ENCODE measurements at regions not wholly inside any gene's neighbourhood (a gene's known extent, or its start where the extent isn't known, plus 50 kb on each side); places are given as distances from the start of the nearest gene placed in this dataset.

GRCh38 chr18:22791310-22791610 lies 141.9 kb upstream of the RBBP8 start:
- no peak for DNase-seq (ENCODE audit: low read depth, low spot score)
- POLR2A ChIA-PET = no interaction called here
- no peak overlapping the region for H3K4me3 ChIP-seq (ENCODE audit: low read depth, low read length)
- CTCF ChIA-PET = interaction anchor here (1.5 to 2.2 kb wide), 2 partner anchors 8 to 10 kb away, joined by 6 to 18 read pairs; no protein-coding TSS in a partner anchor
- TF ChIP-seq, protein P1, sequence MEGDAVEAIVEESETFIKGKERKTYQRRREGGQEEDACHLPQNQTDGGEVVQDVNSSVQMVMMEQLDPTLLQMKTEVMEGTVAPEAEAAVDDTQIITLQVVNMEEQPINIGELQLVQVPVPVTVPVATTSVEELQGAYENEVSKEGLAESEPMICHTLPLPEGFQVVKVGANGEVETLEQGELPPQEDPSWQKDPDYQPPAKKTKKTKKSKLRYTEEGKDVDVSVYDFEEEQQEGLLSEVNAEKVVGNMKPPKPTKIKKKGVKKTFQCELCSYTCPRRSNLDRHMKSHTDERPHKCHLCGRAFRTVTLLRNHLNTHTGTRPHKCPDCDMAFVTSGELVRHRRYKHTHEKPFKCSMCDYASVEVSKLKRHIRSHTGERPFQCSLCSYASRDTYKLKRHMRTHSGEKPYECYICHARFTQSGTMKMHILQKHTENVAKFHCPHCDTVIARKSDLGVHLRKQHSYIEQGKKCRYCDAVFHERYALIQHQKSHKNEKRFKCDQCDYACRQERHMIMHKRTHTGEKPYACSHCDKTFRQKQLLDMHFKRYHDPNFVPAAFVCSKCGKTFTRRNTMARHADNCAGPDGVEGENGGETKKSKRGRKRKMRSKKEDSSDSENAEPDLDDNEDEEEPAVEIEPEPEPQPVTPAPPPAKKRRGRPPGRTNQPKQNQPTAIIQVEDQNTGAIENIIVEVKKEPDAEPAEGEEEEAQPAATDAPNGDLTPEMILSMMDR (IDR thresholded peaks at IDR 0.05; ENCODE audit: insufficient read depth, low read length, missing control alignments) = no peak

- no peak for DNase-seq (ENCODE audit: low read depth, low spot score)
- CTCF ChIA-PET = no interaction called here
- no peak overlapping the region for H3K4me3 ChIP-seq (ENCODE audit: low read depth, low read length)
- POLR2A ChIA-PET = no interaction called here
- TF ChIP-seq, protein P1 (IDR thresholded peaks at IDR 0.05; ENCODE audit: insufficient read depth, low read length, missing control alignments) = no peak
These were observed 137.0 kb upstream of the RBBP8 start for GRCh38 chr18:22796113-22796512.

- POLR2A ChIA-PET = no interaction called here
- DNase-seq (ENCODE audit: low read depth, low spot score) = no peak
- TF ChIP-seq, protein P1 (IDR thresholded peaks at IDR 0.05; ENCODE audit: insufficient read depth, low read length, missing control alignments) = no peak
- H3K4me3 ChIP-seq (ENCODE audit: low read depth, low read length) = no peak overlapping the region
- CTCF ChIA-PET = interaction anchor here (0.7 to 6.5 kb wide), 14 partner anchors 8 to 611 kb away, joined by 3 to 56 read pairs (median 6); no protein-coding TSS in a partner anchor
These were observed 132.6 kb upstream of the RBBP8 start for GRCh38 chr18:22800551-22800951.

DNA sequence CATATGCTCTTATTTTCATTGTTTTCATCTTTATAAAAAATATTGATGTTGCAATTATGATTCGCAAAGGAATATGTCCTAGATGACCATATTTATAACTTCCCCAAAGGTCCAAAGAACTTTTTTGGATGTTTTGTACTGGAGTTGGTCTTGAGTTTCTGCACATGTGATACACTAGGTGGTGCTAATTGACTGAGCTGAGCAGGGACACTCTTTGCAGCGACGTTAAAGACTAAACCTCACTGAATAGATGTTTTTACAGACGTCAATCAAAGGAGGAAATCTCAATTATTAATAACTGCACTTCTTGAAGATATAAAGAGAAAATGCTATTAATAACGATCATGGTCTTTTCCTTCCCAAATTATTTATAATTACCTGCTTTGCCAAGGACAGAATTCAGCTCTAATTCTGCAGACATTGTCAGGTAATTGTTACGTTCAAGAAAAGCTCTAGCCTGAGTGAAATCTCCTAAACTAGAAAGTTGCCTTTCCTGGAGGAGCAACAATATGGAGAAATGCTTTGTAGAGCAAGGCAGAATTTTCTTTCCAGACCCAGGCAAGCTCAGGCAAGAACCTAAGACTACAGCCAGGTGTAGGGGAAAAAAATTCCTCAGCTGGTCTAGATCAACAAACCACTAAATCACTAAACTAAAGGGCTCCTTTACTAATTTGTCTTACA lies 119.3 kb upstream of the RBBP8 start:
- ChIA-PET POLR2A (no interaction called here), CTCF (interaction anchor here (0.7 to 6.2 kb wide), 36 partner anchors 9 to 640 kb away, joined by 3 to 114 read pairs (median 4); no protein-coding TSS in a partner anchor)
- DNase-seq (ENCODE audit: low read depth, low spot score) = no peak
- TF ChIP-seq, protein P1 (IDR thresholded peaks at IDR 0.05; ENCODE audit: insufficient read depth, low read length, missing control alignments) = peak; percentile 55
- H3K4me3 ChIP-seq (ENCODE audit: low read depth, low read length) = no peak overlapping the region

GRCh38 chr18:22814329-22814703 lies 118.8 kb upstream of the RBBP8 start:
- no peak for DNase-seq (ENCODE audit: low read depth, low spot score)
- ChIA-PET CTCF (interaction anchor here (0.6 to 6.2 kb wide), 36 partner anchors 9 to 640 kb away, joined by 3 to 114 read pairs (median 4); no protein-coding TSS in a partner anchor), POLR2A (no interaction called here)
- H3K4me3 ChIP-seq (ENCODE audit: low read depth, low read length) = no peak overlapping the region
- TF ChIP-seq, protein P1 (IDR thresholded peaks at IDR 0.05; ENCODE audit: insufficient read depth, low read length, missing control alignments) = no peak

DNA sequence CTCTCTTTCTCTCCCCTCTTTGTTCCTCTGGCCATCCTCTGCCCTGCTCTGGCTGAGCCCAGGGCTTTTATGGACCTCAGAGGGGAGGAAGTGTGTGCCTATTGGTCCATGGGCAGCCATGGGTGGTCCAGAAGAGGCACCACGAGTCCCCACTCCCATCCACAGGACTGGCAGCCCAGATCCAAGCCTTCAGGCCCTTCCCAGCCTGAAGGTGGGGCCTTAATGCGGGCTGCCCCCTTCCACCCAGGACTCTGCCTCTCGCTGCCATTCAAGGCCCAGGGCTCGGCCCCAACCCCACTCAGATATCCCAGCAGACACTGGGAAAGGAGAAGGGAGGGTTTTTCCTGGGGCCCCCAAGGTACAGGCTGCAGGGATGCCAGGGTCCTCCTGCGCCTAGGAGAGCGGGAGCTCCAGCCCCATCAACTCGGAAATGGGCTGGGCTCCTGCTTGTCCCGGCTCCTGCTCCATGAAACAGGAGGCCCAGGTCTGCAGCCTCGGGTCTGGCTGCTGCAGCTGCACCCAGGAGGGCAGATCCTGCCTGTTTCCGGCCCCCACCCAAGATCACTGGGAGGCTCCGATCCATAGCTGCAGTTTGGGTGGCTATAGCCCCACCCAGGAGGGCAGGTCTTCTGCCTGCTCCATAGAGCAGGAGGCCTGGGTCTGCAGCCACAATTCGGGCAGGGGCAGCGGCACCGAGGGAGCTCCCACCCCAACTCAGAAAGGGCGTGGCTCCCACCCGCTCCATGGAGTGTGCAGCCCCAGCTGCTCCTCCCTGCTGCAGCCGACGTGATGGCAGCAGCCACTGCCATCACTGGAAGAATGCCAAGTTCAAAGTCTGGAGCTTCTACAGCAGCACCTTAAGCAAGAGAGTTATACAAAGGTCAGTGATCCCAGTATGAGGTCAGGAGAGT lies 116.6 kb upstream of the RBBP8 start:
- TF ChIP-seq, protein P1 (IDR thresholded peaks at IDR 0.05; ENCODE audit: insufficient read depth, low read length, missing control alignments) = no peak
- CTCF ChIA-PET = interaction anchor here (0.8 to 6.2 kb wide), 9 partner anchors 13 to 172 kb away, joined by 3 to 114 read pairs (median 8); no protein-coding TSS in a partner anchor
- no peak for DNase-seq (ENCODE audit: low read depth, low spot score)
- no peak overlapping the region for H3K4me3 ChIP-seq (ENCODE audit: low read depth, low read length)
- POLR2A ChIA-PET = no interaction called here
